ENCODE measurements at regions not wholly inside any gene's neighbourhood (a gene's known extent, or its start where the extent isn't known, plus 50 kb on each side); places are given as distances from the start of the nearest gene placed in this dataset.

GRCh38 chr11:95717314-95717713 is 72.3 kb downstream of the FAM76B start:
- no peak for DNase-seq

- DNase-seq, result no peak
Measured at GRCh38 chr11:95716266-95716665, 73.3 kb downstream of the FAM76B start.

- no peak for DNase-seq
Measured at GRCh38 chr11:95715777-95716241, 73.8 kb downstream of the FAM76B start.

GRCh38 chr11:95714843-95715776 is 74.5 kb downstream of the FAM76B start:
- no peak for DNase-seq

GRCh38 chr11:95713428-95713827 is 76.2 kb downstream of the FAM76B start:
- no peak for DNase-seq

DNA sequence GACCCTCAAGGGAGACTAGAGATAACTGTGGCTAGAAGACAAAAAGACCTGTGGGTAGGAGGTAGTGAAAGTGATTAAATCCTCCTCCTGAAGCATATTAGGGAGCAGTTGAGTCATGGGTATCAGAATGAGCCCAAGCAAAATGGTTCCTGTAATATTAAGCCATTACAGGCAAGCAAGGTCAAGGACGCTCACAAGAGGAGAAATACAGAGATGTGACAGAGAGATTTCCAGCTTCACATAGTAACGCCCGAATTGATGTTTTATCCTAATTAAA is 77.7 kb downstream of the FAM76B start:
- DNase-seq, result no peak

DNA sequence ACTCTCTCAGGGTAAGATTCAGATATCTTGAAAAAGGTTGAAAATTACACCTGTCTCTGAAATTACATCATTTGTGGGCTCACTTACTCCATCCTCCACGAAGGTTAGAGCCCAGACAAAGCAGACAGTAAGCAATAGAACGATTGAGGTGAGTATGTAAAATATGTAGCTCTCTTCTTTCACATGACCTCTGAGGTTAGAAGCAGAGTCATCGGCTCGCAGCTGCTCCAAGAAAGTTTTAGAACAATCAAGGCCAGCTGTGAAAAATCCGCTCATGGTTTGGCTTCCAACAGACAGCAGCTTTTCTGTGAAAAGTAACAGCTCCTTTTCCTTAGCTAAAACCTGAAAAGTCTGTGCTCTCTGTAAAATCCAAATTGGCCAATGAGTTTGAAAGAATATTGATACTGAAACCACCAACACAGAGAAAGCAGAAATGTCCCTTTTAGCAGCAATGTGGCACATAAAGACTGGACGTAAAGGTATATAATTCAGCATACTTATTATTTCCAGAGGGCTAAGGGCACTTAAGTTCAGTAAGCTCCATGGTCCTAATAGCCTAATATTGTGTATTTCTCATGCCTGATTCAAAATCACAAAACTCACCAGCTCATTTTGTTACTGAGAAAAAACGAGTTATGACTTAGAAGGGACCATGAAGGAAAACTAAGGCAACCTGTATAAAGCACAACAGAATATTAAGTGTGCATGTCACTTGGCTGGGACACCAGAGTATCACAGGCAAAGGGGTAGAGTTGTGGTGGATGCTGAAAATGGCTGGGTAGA is 78.2 kb downstream of the FAM76B start:
- DNase-seq, result no peak

DNA sequence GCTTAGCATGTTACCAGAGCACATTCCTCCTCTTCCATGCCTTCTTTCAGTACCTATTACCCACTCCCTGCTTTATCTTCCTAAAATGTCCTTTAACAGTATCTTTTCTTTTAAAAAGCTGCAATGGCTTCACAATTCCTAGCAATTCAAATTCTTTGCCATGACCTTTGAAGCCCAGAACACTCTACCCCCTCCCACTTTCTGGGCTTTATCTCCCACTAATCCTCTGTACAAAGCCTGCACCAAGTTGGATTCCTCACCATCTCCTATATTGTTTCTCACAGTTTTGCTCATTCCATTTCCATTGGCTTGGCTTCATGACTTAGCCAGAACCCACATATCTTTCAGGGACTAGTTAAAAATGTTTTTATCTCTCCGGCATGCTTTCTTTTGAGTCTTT is 80.9 kb downstream of the FAM76B start:
- DNase-seq, result no peak

- no peak for DNase-seq
Measured at GRCh38 chr11:95706974-95707387, 82.6 kb downstream of the FAM76B start.

- DNase-seq, result peak; percentile 89
Measured at GRCh38 chr11:95705485-95706124, 84.0 kb downstream of the FAM76B start.

GRCh38 chr11:95704865-95705264 is 84.7 kb downstream of the FAM76B start:
- DNase-seq, result peak; percentile 88

- no peak for DNase-seq
Measured at GRCh38 chr11:95703049-95703448, 86.5 kb downstream of the FAM76B start.

GRCh38 chr11:95702526-95702925 is 87.1 kb downstream of the FAM76B start:
- DNase-seq, result no peak

DNA sequence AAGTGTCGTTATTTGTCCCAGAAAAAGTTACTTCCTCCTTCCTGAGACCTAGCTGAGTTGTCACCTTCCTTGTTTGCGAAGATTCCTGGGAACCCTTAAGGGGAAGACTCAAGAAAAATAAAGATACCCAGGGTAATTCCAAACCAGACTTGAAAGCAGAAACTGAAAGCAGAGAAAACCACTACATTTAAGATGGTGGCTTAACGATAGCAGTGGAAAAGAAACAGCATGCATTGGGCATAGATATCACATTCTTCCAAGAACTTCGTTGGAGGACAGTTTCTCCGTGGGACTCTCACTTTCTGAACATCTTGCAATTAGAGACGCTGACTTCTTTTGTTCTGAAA is 89.1 kb downstream of the FAM76B start:
- DNase-seq, result no peak

DNA sequence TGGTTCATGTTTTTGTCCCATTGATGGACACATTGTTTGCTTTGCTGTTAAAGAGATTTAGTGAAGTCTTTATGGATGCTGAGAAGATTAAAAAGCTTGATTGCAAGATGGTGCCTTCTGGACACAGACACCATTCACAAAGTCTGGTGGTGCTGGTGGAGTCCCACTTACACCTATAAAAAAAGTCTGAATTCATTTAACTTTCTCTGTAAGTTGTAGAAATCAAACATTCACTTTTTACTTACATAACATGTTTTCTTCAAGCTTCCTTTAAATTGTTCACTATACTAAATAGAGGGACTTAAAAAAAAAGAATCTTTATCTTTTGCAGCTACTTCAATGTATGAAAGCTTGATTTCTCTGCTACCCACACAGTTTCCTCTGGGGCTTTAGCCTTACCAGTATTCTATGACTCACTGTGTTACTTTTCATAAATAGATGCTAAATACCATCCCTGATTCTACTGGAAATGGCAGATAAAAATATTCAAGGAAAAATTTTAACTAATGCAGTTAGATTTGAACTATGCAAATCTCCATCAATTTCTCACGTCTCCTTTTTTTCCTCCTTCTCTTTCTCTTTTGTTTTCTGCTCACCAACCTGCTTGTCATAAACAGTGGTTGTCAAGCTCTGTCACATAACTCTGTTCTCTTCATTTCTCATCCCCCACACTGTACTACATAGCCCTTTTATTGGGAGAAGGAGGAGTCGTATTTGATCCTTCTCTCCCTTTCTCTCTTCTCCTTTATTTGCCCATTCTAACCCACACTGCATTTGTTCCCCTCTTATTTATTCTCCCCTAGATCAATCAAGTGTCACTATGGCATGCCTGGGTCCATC is 89.7 kb downstream of the FAM76B start:
- no peak for DNase-seq

DNA sequence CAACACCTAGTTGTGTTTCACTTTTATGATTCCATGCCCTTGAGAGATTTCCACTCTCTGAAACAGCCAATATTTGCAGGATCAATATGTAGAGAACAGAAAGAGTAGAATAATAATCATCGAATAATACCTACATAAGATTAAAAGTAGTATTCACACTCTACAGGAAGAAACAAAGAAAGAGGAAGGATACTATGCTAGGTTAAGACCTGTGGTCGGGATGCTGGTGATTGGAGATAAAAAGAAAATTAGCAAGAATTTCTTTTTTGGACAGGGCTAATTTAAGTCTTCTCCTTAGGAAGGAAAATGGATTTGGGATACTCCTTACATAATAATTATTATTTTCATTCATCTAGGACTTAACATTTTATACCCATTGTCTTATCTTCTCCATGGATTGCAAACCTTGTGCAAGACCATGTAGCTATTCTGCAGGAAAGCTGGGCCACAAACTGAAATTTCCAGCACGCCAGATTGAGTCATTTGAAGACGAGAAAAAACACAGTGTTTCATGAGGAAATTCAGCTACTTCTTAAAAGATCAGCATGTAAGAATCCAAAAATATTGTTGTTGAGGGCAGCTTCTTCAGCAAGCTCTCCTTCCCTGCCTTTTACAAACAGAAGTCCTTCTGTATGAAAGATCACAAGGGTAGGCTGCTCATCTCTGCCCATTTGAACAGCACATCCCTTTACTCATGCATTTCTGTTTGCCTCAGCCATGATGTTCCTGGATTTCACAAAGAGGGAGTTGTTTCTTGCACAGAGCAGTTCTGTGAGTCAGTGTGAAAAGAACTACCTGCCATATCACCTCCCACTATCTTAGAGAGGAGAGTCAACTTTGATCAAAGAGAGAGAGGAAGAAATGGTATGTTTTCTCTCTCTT is 90.7 kb downstream of the FAM76B start:
- no peak for DNase-seq

DNA sequence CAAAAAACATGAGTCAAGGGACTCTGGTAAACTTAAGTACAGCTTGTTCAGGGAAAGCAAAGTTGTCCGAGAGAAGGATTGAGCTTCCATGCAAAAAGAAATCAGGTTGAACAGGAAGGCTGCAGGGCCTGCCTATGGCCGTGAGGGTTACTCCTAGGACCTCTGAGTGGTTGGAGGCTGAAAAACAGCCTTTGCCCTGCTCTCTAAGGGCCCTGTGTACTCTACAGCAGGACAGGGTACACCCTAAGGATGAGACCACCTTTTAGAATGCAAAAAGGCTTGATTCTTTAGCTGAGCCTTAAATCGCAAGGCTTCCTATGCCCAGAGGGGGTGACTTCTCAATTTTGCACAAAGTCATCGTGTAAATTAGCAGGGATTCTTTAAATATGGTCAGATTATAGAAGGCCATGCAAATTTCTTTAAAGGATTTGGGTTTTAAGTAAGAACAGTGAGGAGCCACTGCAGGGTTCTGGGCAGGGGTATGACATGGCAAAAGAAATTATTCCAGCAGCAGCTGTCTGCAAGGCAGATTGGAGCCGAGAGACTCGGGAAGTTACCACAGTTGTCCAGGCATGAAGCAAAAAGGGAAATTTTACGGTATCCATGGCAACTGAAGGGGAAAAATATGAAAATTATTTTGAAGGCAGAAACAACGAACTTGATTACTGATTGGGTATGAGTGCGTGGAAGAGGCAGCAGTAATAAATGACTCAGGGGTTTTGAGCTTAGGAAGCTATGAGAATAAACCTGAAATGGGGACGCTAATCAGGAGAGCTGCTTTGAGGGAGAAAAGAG is 91.8 kb downstream of the FAM76B start:
- DNase-seq, result no peak

DNA sequence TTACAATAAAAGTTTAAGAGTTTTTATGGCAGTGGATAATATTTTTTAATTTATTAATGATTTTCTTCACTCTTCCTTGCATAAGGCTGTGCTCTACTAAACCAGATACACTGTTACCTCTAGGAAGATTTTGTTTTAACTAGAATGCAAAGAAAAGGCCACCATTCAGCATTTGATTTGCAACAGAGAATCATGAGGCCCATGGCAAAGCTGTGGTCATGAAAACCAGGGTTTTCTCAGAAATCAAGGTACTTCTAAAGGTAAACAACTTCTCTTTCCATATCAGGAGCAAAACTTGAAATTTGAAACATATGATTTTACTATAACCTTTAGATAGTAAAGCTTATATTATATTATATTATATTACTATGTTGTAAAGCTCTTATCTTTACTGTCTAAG is 94.4 kb downstream of the FAM76B start:
- no peak for DNase-seq

- no peak for DNase-seq
Measured at GRCh38 chr11:95693298-95693697, 96.3 kb downstream of the FAM76B start.

GRCh38 chr11:95692526-95693260 is 96.9 kb downstream of the FAM76B start:
- DNase-seq, result no peak
